Sigmoid colon (tissue), 6 donors: ENCODE measurements at regions not wholly inside any gene's neighbourhood (a gene's known extent, or its start where the extent isn't known, plus 50 kb on each side); places are given as distances from the start of the nearest gene placed in this dataset.
"Not testable (repeated sequence)": the region's sequence is repeated elsewhere in the genome, so short reads cannot be mapped to it uniquely, and the experiment has no call there.

ENCODE experiments used
- DNase-seq: peaks from one replicate; pipeline ENCODE4 v3.0.0-alpha.2; 2019
- H3K27ac ChIP-seq, 4 donors: fragments of 200-600 bp; sonication (generic); one replicate each; pipeline ENCODE4 v1.5.1; 2016 to 2019; ENCODE audit warnings: mild to moderate bottlenecking in 1 of 4
- H3K27me3 ChIP-seq, 3 donors: fragments of 200-600 bp; sonication (generic); one replicate each; pipeline ENCODE4 v1.5.1; 2019; ENCODE audit warnings: mild to moderate bottlenecking in 1 of 3
- H3K36me3 ChIP-seq, 4 donors: fragments of 200-600 bp; sonication (generic); one replicate each; pipeline ENCODE4 v1.5.1; 2016 to 2019
- H3K4me1 ChIP-seq, 4 donors: fragments of 200-600 bp; sonication (generic); one replicate each; pipeline ENCODE4 v1.5.1; 2017 to 2019
- H3K4me3 ChIP-seq, 4 donors: fragments of 200-600 bp; sonication (generic); one replicate each; pipeline ENCODE4 v1.5.1; 2017 to 2019; ENCODE audit warnings: mild to moderate bottlenecking in 2 of 4, moderate library complexity in 1 of 4
- H3K9me3 ChIP-seq, 4 donors: fragments of 200-600 bp in 3 of 4; sonication (generic) in 3 of 4; one replicate each; pipeline versions ENCODE4 v1.5.1 to v1.6.1; 2013 to 2019
- CTCF ChIP-seq, 4 experiments: fragments of 450-650 bp in 3 of 4; fragments of 200-600 bp in 1 of 4; IDR thresholded peaks; one replicate each; pipeline ENCODE4 v1.5.1; 2016 to 2019; ENCODE audit warnings: antibody characterized with exemption in 4 of 4, mild to moderate bottlenecking in 3 of 4, moderate library complexity in 2 of 4
- EP300 ChIP-seq, 4 donors: sonication (generic); formaldehyde crosslinking; IDR thresholded peaks; one replicate each; pipeline ENCODE4 v1.6.1; 2017; ENCODE audit warnings: antibody characterized with exemption in 4 of 4
- POLR2A ChIP-seq, 2 donors: fragments of 450-650 bp; IDR thresholded peaks; one replicate each; pipeline ENCODE4 v1.6.1; 2016; ENCODE audit warnings: antibody characterized with exemption in 2 of 2, mild to moderate bottlenecking in 2 of 2, moderate library complexity in 2 of 2
- POLR2AphosphoS5 ChIP-seq, 4 donors: sonication (generic); formaldehyde crosslinking; IDR thresholded peaks; one replicate each; pipeline ENCODE4 v1.6.1; 2017; ENCODE audit warnings: antibody characterized with exemption in 4 of 4
- WGBS, 2 donors: extraction: QIAGEN DNeasy Blood & Tissue Kit; methylation state at CpG; one replicate each; pipeline ENCODE4 v1.1.7; 2013; 5-methylcytosine and 5-hydroxymethylcytosine counted together
- intact Hi-C: fragments of 100-400 bp; cut with DNase I; formaldehyde crosslinking; loops from one replicate; pipeline ENCODE4 v1.15.1; 2023
- donor health status: healthy with polysubstance abuse.
- donor health status: healthy.

GRCh38 chr9:22189471-22189870 is 180.4 kb upstream of the CDKN2B start:
- Histone ChIP-seq H3K4me1 (no peaks in the 10 kb centered on the region), H3K36me3 (no peaks in the 10 kb centered on the region), H3K27me3 (no peaks in the 10 kb centered on the region), H3K9me3 (no peaks in the 10 kb centered on the region), H3K27ac (no peak overlapping the region), H3K4me3 (no peak overlapping the region)
- WGBS, 2 donors: 72 to 89% methylated on average over 2 of the region's 2 CpGs
- no peak for DNase-seq
- no peak for TF ChIP-seq POLR2AphosphoS5 (IDR thresholded peaks at IDR 0.05)
- intact Hi-C loops: no loop called here

GRCh38 chr9:22197000-22197399 is 187.9 kb upstream of the CDKN2B start:
- 71 to 93% methylated on average over 2 of the region's 2 CpGs for WGBS, 2 donors
- H3K27me3 ChIP-seq, H3K27ac ChIP-seq, H3K4me1 ChIP-seq, DNase-seq, H3K9me3 ChIP-seq, H3K36me3 ChIP-seq, intact Hi-C loops, H3K4me3 ChIP-seq: not testable (repeated sequence)

- intact Hi-C loops: no loop called here
- H3K4me3 ChIP-seq: no peak overlapping the region
- H3K27ac ChIP-seq: no peak overlapping the region
- H3K27me3 ChIP-seq: no peaks in the 10 kb centered on the region
- no peaks in the 10 kb centered on the region for H3K4me1 ChIP-seq
- no peaks in the 10 kb centered on the region for H3K36me3 ChIP-seq
- H3K9me3 ChIP-seq: no peaks in the 10 kb centered on the region
- DNase-seq: no peak
- no peak for TF ChIP-seq POLR2A (IDR thresholded peaks at IDR 0.05)
- TF ChIP-seq CTCF (IDR thresholded peaks at IDR 0.05): no peak
- no peak for TF ChIP-seq POLR2AphosphoS5 (IDR thresholded peaks at IDR 0.05)
- TF ChIP-seq EP300 (IDR thresholded peaks at IDR 0.05): no peak
Measured at GRCh38 chr9:22198681-22199080, 189.6 kb upstream of the CDKN2B start.

GRCh38 chr9:22201256-22201655 is 192.2 kb upstream of the CDKN2B start:
- intact Hi-C loops: no loop called here
- no peaks in the 10 kb centered on the region for H3K9me3 ChIP-seq
- H3K27ac ChIP-seq: no peak overlapping the region
- no peaks in the 10 kb centered on the region for H3K36me3 ChIP-seq
- no peaks in the 10 kb centered on the region for H3K27me3 ChIP-seq
- 82 to 85% methylated on average over 1 of the region's 1 CpG for WGBS, 2 donors
- no peak overlapping the region for H3K4me3 ChIP-seq
- no peak for TF ChIP-seq POLR2A (IDR thresholded peaks at IDR 0.05)
- no peak for TF ChIP-seq POLR2AphosphoS5 (IDR thresholded peaks at IDR 0.05)
- no peak for TF ChIP-seq EP300 (IDR thresholded peaks at IDR 0.05)
- no peak for TF ChIP-seq CTCF (IDR thresholded peaks at IDR 0.05)
- H3K4me1 ChIP-seq: no peaks in the 10 kb centered on the region
- no peak for DNase-seq

- H3K27me3 ChIP-seq: no peaks in the 10 kb centered on the region
- H3K27ac ChIP-seq: no peak overlapping the region
- no peak overlapping the region for H3K4me3 ChIP-seq
- H3K36me3 ChIP-seq: no peaks in the 10 kb centered on the region
- H3K4me1 ChIP-seq: no peaks in the 10 kb centered on the region
- 12 to 49% methylated on average over 8 of the region's 8 CpGs for WGBS, 2 donors
- TF ChIP-seq EP300 (IDR thresholded peaks at IDR 0.05) (no peak), POLR2AphosphoS5 (IDR thresholded peaks at IDR 0.05) (no peak), POLR2A (IDR thresholded peaks at IDR 0.05) (no peak), CTCF (IDR thresholded peaks at IDR 0.05) (no peak)
- intact Hi-C loops: no loop called here
- H3K9me3 ChIP-seq: no peaks in the 10 kb centered on the region
- DNase-seq: no peak
Measured at GRCh38 chr9:22203371-22204138, 194.4 kb upstream of the CDKN2B start.

GRCh38 chr9:22204240-22204639 is 195.1 kb upstream of the CDKN2B start:
- no peak overlapping the region for H3K27ac ChIP-seq
- TF ChIP-seq POLR2AphosphoS5 (IDR thresholded peaks at IDR 0.05) (no peak), EP300 (IDR thresholded peaks at IDR 0.05) (no peak), CTCF (IDR thresholded peaks at IDR 0.05) (no peak), POLR2A (IDR thresholded peaks at IDR 0.05) (no peak)
- intact Hi-C loops: no loop called here
- H3K4me1 ChIP-seq: no peaks in the 10 kb centered on the region
- no peaks in the 10 kb centered on the region for H3K36me3 ChIP-seq
- no peaks in the 10 kb centered on the region for H3K27me3 ChIP-seq
- no peak overlapping the region for H3K4me3 ChIP-seq
- no peak for DNase-seq
- H3K9me3 ChIP-seq: no peaks in the 10 kb centered on the region
- 90 to 95% methylated on average over 2 of the region's 2 CpGs for WGBS, 2 donors
